HT-29 (cell line): ENCODE measurements at regions not wholly inside any gene's neighbourhood (a gene's known extent, or its start where the extent isn't known, plus 50 kb on each side); places are given as distances from the start of the nearest gene placed in this dataset.

Experiments used
- DNase-seq: peaks from one replicate; pipeline ENCODE4 v3.0.0-alpha.2; 2015; ENCODE audit warnings: low spot score

DNA sequence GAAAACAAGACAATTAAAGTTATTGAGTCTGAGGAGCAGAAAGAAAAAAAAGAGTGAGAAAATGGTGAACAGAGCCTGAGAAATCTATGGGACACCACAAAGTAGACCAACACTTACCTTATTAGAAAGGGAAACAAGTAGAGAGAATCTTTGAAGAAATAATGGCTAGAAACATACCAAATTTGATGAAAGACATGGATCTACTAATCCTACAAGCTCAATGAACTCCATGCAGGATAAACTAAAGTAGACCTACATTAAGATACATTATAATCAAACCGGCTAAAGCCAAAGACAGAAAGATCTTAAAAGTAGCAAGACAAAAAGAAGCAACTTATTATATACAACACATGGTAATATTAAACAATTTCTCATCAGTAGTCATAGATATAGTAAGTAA is 782.3 kb upstream of the GHITM start:
- DNase-seq = no peak

DNA sequence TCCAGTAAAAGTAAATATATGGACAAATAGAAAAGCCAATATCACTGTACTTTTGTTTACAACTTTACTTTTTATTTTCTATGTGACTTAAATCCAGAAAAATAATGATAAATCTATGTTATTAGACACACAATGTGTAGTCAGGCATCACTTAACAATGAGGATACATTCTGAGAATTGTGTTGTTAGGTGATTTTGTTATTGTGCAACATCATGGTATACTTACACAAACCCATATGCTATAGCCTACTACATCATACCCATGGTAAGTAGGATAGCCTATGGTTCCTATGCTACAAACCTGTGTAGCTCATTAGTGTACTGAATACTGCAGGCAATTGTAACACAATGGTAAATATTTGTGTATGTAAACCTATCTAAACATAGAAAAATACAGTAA is 781.7 kb upstream of the GHITM start:
- DNase-seq = no peak

- no peak for DNase-seq
Measured at GRCh38 chr10:83367036-83367435, 772.3 kb upstream of the GHITM start.

DNA sequence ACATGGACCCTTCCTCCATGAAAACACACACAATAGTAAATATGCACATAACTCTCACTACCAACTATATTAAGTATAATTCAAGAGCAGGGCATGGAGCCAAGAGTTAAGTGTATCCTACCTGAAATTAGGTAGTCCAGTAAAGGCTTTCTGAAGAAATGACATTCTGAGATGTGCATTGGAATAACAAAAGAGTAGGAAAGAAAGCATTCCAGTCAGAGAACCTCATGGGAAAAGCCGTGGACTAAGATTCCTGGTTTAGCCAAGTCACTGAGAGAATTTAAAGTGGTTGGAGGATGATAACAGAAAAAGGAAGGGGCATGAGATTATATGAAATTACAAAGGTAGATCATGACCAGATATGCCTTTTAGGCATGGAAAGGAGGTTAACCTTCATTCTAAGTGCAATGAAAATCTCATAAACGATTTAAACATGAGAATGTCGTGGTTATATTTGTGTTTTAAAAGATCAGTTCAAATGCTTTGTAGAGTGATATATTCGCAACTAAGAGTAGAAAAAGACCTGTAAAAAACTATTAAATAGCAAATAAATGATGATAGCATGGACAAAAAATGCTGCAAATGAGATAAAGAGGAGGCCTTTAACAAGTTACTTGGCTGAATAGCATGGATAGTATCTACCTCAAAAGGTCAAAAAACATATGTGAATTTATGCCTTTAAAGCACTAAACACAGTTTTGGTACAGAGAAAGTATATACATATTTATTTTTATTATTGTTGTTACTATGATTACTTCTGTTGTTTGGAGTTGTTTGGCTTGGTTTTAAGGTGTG is 767.4 kb upstream of the GHITM start:
- no peak for DNase-seq

DNA sequence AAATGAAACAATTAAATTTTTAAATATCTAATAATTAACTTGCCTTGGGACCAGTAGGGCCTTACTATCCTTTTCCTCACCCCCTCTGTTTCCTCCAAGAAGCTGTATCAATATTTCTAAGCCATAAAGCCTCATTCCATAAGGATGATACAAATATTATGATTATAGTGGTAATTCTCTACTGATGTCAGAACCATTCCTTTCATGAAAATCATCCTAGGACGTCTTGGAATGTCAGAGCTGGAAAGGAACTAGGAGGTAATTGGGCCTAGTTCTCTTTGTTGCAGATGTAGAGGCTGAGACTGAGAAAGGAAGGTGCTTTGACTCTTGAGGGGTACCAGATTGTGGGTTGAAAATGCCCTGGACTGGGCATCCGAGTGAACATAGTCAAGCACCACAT is 766.7 kb upstream of the GHITM start:
- DNase-seq = no peak

DNA sequence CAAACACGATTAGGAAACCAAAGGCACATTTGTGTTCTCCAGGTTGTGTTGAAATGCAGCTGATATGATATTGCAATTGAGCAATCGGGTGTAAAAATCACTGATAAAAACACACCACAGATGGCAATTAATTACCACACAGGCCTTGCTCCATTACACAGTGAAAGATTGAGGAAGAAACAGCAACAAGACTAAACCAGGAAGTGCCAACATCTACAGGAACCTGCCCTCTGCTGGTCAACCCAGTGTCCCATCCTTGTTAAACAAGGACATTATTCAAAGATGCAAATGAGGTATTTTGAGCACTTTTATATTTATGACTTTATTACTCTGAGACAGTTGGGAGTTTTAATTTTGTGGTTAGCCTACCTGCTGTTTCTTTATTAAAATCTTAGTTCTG is 765.6 kb upstream of the GHITM start:
- peak; percentile 46 for DNase-seq

DNA sequence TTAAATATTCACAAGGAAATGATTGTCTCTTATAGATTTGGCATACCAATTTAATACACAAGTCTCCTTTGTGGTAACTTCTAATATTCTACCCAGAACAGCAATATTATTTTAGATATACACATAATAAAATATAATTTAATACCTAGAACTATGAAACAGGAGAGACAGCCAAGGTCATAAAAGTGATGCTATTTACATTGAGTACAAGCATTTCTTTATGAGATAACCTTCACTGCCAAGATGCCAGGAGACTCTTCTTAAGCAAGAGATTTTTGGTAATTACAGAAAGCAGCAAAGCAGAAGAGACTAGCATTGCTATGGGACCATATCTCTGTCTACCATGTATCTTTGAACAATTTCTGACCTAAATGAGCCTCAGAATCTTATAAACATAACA is 764.6 kb upstream of the GHITM start:
- DNase-seq = no peak

GRCh38 chr10:83375274-83375673 is 764.0 kb upstream of the GHITM start:
- DNase-seq = no peak

GRCh38 chr10:83397806-83398205 is 741.5 kb upstream of the GHITM start:
- no peak for DNase-seq

GRCh38 chr10:83410570-83410969 is 728.7 kb upstream of the GHITM start:
- DNase-seq = no peak

DNA sequence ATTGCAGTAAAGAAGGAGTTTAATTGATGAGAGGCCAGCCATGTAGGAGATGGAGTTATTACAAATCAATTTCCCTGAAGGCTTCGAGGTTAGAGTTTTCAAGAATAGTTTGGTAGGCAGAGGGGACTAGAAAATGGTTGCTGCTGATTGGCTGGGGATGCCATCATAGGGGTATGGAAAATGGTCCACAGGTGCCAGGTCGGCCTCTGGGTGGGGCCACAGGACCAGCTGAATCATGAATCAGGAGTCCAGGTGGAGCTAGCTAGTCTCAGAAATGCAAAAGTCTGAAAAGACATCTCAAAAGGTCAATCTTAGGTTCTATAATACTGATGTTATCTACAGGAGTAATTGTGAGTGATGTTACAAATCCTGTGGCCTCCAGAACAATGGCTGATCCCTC is 714.0 kb upstream of the GHITM start:
- no peak for DNase-seq

DNA sequence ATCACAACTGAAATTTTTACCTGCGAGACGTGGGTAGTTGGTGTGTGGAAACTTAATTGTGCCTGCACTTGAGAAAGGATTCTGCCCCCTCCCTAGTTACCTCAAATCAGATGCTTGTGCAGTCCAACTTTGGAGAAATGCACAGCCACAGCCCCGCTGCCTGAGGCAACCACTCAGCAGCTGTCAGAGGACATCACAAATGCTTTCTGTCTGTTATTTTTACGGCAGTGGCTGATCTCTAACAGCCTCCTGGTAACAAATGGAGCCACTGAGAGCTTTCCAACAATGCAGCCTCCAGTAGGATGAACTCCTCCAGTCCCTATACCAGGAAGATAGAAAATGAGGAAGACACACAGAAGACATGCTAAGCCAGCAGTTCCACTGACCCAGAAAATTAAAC is 712.2 kb upstream of the GHITM start:
- DNase-seq = no peak

GRCh38 chr10:83432261-83433045 is 706.9 kb upstream of the GHITM start:
- no peak for DNase-seq

- DNase-seq = no peak
Measured at GRCh38 chr10:83433705-83434104, 705.6 kb upstream of the GHITM start.

DNA sequence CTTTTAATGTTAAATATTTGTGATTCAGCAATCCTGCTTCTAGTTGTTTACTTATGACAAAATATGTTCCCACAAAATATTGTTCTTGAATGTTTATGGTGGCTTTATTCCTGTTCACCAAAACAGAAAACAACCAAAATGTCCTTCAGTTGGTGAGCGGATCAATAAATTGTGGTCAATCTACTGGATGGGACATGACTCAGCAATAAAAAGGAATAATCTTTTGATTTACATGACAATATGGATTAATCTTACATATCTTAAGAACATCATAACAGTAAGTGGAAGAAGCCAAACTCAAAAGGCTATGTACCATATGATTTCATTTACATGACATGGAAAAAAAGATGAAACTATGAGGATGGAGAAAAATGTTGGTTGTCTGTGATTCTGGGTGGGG is 691.3 kb upstream of the GHITM start:
- no peak for DNase-seq

DNA sequence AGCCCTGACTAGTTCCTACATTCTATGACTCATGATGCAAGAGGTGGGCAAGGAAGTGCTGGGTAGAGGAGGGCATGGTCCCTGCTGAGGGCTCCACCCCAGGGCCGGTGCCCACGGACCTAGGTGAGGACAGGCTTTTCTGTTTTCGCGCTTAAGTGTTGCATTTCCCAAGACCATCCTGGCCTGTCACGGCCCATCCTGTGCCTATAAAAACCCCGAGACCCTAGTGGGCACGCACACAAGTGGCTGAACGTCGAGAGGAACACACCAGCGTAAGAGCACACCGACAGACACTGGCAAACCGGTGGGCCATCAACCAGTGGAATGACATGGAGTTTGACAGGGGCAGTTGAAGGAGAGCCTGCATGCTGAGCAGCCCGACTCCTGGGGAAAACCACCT is 680.7 kb upstream of the GHITM start:
- no peak for DNase-seq

DNA sequence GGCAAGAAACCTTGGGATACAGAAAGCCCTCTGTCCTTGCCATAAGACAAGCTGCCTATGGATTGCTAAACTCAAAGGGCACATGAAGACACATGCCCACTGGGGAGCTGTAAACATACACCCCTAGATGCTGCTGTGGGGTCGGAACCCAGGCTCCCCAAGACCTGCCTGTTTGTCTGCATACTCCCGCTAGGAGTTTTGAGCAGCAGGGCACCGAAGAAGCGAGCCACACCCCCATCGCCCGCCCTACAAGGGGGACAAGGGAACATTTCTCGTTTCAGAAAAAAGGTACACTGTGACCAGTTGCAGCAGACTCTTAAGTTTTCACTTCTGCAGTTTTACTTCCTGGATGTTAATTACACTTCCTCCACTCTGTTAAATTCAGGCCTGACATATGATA is 680.2 kb upstream of the GHITM start:
- no peak for DNase-seq

GRCh38 chr10:83469728-83470331 is 669.5 kb upstream of the GHITM start:
- no peak for DNase-seq

- DNase-seq = no peak
Measured at GRCh38 chr10:83476211-83476610, 663.1 kb upstream of the GHITM start.

GRCh38 chr10:83489161-83489560 is 650.1 kb upstream of the GHITM start:
- DNase-seq = no peak

DNA sequence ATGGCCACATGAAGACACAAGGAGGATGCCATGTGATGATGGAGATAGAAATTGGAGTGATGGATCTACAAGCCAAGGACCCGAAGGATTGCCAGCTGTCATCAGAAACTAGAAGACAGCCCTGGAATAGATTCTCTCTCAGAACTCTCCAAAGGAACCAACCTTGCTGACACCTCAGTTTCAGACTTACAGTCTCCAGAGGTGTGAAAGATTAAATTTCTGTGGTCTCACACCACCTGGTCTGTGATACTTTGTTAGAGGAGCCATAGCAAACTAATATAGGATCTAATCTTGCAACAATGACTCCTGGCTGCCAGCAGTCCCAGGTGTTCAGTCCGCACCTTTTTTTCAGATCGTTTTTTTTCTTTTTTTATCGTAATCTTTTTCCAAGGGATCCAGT is 647.3 kb upstream of the GHITM start:
- no peak for DNase-seq

GRCh38 chr10:83512681-83513080 is 626.6 kb upstream of the GHITM start:
- no peak for DNase-seq

DNA sequence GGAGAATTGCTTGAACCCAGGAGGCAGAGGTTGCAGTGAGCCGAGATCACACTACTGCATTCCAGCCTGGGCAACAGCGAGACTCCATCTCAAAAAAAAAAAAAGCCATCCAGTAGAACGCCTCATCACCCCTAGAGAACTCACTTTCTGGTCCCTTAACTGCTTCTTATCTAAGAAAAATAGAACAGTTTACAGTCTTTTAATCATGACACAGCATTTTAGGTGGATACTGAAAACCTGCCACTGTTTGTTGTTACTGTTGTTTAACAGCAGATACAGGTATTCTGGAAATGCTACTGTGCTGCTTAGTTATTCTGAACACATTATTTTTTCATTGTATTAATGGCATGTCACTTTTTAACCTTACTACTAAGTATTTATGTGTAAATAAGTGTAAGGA is 624.3 kb upstream of the GHITM start:
- DNase-seq = no peak
